GM08714 (cell line): ENCODE measurements at regions not wholly inside any gene's neighbourhood (a gene's known extent, or its start where the extent isn't known, plus 50 kb on each side); places are given as distances from the start of the nearest gene placed in this dataset.

Experiments
- H3K4me3 ChIP-seq: fragments of 200-500 bp; sonication (Bioruptor generic); 2 replicates; pipeline ENCODE4 v1.5.1; 2014; ENCODE audit warnings: mild to moderate bottlenecking, low read length, inconsistent platforms
- ZNF274 ChIP-seq: IDR thresholded peaks from 2 replicates; pipeline ENCODE4 v1.6.1; 2012; ENCODE audit warnings: mild to moderate bottlenecking, low read depth, low read length

DNA sequence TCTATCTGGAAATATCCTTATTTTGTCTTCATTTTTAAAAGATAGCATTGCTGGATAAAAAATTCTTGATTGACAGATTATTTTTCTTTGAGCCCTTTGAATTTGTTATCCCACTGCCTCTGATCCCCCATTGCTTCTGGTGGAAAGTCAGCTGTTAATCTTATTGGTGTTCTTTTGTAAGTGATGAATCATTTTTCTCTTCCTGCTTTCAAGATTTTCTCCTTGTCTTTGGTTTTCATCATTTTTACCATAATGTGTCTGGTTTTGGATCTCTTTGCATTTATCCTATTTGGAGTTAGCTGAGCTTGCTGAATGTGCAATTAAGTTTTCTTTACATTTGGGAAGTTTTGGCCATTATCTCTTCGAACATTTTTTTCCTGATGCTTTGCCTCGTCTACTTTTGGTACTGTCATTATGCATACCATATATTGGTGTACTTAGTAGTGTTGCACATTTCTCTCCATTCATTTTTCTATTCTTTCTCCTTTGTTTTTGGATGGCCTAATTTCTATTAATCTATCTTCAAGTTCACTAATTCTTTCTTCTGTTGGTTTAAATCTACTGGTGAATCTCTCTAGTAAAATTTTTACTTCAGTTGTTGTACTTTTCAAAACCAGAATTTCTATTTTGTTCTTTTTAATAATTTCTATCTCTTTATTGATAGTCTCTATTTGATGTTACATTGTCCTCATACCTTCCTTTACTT, 440.0 kb upstream of the PROK2 start:
- TF ChIP-seq ZNF274, result no peak

DNA sequence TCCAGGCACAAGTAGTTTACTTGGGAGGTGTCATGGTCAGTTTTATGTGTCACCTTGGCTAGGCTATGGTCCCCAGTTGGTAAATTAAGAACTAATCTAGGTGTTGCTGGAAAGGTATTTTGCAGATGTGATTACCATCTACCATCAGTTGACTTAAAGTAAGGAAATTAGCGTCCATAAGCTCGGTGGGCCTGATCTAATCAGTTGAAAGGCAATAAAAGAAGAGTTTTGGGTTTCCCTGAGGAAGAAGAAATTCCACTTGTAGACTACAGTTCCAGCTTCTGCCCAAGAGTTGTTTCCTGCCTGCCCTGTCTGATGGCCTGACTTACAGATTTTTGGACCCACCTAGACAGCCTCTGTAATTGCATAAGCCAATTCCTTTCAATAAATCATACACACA, 438.7 kb upstream of the PROK2 start:
- H3K4me3 ChIP-seq, result no peak overlapping the region

More for the DNA sequence above, 440.0 kb upstream of the PROK2 start:
- H3K4me3 ChIP-seq, result no peak overlapping the region

DNA sequence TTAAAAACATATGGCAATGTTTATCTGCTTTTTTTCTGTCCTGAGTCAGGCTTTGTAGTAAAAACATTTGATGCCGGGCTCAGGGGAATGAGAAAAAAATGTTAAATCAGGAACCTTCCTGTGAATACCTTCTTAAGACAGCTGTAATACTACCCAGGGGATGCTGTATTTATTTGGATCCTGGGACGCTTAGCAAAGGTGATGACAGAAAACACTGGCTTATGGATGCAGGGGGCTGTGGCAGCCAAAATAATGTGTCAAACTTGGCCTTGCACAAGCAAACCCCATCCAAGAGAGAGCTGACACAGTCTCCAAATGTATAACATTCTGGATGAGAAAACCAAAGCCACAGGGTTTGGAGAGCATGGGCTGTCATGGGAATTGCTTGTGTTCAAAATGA, 438.2 kb upstream of the PROK2 start:
- H3K4me3 ChIP-seq, result no peak overlapping the region
- TF ChIP-seq ZNF274, result no peak

More for the DNA sequence above, 438.7 kb upstream of the PROK2 start:
- no peak for TF ChIP-seq ZNF274

DNA sequence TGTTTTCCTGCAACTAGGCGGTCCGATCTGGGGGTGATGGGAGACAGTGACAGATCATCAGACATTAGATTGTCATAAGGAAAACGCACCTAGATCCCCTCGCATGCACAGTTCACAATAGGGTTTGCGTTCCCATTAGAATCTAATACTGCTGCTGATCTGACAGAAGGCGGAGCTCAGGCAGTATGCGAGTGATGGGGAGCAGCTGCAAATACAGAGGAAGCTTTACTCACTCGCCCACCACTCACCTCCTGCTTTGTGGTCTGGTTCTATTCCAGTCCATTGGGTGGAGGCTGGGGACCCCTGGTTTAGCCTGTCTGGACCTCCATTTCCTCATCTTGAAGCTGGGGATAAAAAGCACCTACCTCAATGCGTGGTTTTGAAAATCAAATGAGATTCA, 437.5 kb upstream of the PROK2 start:
- H3K4me3 ChIP-seq, result no peak overlapping the region
- no peak for TF ChIP-seq ZNF274

DNA sequence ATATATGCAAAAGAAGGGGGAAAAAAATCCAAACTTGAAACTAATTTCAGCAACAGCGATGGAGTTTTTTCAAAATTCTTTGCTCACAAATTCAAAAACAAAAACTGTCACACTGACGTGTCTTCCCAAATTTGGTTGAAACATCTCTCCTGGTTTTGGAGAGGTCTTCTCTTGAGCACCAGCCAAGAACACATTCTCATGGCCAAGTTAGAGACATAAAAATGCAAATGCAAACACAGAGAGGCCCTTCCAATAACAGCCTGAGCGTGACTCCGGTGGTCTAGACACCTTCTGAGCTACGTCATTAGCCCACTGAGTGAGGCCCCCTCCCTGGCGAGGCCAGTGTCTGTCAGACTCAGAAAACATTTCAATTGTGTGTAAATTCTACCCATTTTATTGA, 436.0 kb upstream of the PROK2 start:
- H3K4me3 ChIP-seq, result no peak overlapping the region
- no peak for TF ChIP-seq ZNF274

GRCh38 chr3:72219752-72220151, 434.8 kb upstream of the PROK2 start:
- no peak for TF ChIP-seq ZNF274
- no peak overlapping the region for H3K4me3 ChIP-seq

DNA sequence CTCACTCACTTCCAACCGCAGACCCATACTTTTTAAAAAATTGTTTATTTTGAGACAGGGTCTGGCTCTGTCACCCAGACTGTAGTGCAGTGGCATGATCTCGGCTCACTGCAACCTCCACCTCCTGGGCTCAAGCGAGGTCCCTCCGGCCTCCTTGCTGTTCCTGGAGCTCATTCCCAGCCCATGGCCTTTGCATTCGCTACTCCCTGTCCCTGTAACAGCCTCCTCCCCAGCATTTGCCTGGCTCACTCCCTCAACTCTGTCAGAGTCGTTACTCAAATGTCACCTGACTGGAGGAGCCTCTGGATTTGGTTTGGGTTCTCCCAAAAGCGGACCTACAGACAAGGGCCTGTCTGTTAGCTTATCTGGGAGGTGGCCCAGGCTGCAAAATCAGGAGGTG, 432.6 kb upstream of the PROK2 start:
- H3K4me3 ChIP-seq, result no peak overlapping the region
- no peak for TF ChIP-seq ZNF274

DNA sequence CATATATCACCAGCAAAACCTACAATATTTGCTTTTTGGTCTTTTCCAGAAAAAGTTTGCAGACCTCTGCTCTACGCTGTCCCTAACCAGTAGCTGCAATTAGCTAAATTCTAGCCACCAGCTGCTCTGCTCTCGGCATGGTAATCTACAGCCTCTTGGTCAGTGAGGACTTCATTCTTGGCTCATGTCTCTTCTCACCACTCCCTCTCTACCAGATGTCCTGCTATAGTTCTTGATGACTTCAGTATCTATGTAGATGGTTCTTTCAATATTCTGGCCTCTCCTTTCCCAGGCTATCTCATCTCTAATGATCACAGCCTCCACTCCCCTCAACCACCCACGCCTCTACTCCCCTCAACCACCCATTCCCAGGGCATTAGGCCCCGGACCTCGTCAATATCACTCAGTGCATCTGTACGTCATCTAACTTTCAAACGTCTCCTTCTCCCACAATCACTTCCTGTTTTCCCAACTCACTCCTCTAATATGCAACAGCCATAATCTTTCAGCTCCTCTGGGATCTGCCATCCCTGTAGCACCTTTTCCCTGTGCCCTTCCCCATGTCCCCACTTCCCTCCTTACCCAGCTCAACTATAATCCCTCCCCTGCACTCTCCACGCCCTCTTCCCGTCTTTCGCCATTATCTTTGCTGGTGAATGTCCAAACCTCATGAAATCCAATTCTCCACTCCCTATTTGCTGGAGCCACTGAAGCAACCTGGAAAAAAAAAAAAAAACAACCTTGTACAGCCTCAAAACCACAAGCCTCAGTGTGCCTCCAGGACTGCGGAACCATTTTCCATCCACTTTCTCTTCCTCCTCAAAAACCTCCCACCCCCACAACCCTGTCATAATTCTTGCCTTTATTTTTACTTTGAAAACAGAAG, 429.4 kb upstream of the PROK2 start:
- H3K4me3 ChIP-seq, result no peak overlapping the region
- TF ChIP-seq ZNF274, result no peak

DNA sequence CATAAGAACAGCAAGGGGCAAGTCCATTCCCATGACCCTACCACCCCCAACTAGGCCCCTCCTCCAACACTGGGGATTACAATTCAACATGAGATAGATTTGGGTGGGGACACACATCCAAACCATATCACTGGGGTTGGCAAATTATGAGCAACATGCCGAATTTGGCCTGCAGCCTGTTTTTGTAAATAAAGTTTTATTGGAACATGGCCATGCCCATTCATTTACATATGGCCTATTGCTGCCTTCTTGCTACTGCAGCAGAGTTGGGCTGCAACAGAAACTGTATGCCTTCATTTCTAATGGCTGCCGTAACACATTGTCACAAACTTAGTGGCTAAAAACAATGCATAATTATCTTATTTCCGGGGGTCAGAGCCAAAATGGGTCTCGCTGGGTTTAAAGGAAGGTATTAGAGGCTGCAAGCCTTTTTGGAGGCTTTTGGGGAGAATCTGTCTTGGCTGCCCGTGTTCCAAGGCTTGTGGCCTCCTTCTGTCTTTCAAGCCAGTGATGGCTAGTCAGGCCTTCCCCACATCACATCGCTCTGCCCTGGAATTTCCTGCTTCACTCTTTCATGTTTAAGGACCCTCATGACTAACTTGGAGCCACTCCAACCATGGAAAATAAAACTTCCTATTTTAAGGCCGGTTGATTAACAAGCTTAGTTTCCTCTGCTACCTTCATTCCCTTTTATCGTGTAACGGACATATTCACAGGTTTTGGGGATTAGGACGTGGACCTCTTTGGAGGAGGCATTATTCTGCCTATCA, 428.5 kb upstream of the PROK2 start:
- no peak for TF ChIP-seq ZNF274

DNA sequence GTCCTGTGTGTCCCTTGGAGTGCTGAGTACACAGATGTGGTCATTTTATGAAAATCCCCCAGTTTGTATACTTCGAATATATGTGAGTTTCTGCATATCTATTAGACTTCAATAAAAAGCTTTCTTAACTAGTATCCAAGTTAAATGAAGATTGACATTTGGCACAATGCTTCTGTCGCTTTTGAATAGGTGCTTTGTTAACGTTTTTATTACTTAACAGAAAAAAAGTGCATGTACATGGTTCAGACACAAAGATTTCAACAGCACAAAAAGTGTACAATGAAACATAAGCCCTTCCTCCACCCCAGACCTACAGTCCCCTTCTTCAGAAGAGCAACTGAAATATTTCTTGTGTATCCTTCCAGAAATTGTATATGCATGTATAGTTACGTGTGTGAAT, 427.4 kb upstream of the PROK2 start:
- no peak for TF ChIP-seq ZNF274
- no peak overlapping the region for H3K4me3 ChIP-seq

More for the DNA sequence above, 428.5 kb upstream of the PROK2 start:
- H3K4me3 ChIP-seq, result no peak overlapping the region

DNA sequence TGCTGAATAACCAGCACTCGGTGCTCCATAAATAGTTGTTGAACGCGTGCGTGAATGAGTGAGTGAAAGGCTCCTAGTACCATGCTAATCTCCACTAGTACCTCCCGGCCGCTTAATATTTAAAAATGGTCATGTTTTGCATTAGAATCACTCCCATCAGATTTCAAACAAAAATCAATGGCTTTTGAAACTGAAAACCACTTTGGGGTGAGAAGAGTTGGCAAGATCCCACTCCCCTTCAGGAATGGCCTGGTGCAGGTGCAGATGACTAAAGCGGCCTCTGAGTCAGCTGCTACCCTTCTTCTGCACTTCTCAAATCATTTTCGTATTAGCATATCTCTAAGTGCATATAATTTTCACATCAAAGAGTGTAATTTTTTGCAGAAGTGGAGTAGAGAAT, 425.3 kb upstream of the PROK2 start:
- no peak for TF ChIP-seq ZNF274

DNA sequence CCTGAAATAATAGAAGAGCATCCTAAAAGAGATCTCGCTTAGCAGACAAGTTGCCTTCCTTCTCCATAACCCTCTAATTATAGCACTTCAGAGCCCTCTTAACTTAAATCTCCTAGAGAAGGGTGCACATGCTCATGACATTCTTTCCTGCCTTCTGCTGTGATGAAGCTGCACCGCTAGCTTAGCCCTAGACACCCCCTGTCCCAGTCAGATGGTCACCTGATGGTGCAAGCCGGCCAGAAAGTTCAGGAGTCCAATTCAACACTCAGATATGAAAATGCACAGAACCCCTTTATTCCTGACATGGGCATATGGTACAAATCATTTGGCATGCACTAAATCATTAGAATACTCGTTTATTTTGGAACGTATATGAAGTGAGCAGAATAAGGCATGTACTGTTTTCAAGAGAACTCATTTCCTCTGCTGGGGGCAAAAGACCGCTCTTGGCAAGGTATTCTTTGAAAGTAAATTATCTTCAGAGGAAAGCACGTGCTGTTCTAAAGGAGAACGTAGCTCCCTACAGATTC, 420.4 kb upstream of the PROK2 start:
- TF ChIP-seq ZNF274, result no peak

More for the DNA sequence above, 425.3 kb upstream of the PROK2 start:
- H3K4me3 ChIP-seq, result no peak overlapping the region

DNA sequence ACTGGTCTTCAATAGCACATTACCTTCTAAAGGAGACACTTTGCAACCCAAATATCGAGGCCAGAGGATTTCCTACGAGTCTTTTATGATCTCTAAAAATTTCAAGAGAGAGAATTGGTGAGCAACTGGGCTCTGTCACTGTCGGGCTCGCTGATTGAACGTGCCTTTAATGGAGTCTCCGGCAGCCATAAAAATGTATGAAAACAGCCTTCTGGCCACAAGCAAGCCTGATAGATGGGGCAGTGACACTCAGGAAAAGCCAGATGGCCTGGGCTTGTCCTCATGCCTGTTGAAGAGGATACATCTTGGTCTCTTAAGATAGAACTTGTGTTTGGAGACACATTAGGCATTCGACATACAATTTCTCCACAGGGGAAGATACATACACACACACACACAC, 419.5 kb upstream of the PROK2 start:
- TF ChIP-seq ZNF274, result no peak

More for the DNA sequence above, 420.4 kb upstream of the PROK2 start:
- H3K4me3 ChIP-seq, result no peak overlapping the region

More for the DNA sequence above, 419.5 kb upstream of the PROK2 start:
- no peak overlapping the region for H3K4me3 ChIP-seq
